Breast epithelium (tissue), 4 donors: ENCODE measurements at regions not wholly inside any gene's neighbourhood (a gene's known extent, or its start where the extent isn't known, plus 50 kb on each side); places are given as distances from the start of the nearest gene placed in this dataset.

Experiments
- DNase-seq, 2 donors: peaks; one replicate each; pipeline ENCODE4 v3.0.0-alpha.2; 2019; ENCODE audit warnings: low spot score in 2 of 2
- H3K27ac ChIP-seq, 2 donors: fragments of 200-600 bp; sonication (generic) in 1 of 2; one replicate each; pipeline ENCODE4 v1.5.1; 2016 to 2019; ENCODE audit warnings: mild to moderate bottlenecking in 1 of 2
- H3K27me3 ChIP-seq, 2 donors: fragments of 200-600 bp; sonication (generic) in 1 of 2; one replicate each; pipeline versions ENCODE4 v1.5.1 to v1.6.0; 2017 to 2019; ENCODE audit warnings: control low read depth in 1 of 2, mild to moderate bottlenecking in 1 of 2
- H3K36me3 ChIP-seq: fragments of 200-600 bp; one replicate; pipeline ENCODE4 v1.5.1; 2019
- H3K4me1 ChIP-seq, 2 donors: fragments of 200-600 bp; sonication (generic); one replicate each; pipeline ENCODE4 v1.5.1; 2016 to 2019; ENCODE audit warnings: control low read depth in 1 of 2
- H3K4me3 ChIP-seq, 3 donors: fragments of 200-600 bp; sonication (generic); 1 replicate in 2 of 3; 2 replicates in 1 of 3; pipeline ENCODE4 v1.5.1; 2016 to 2019; ENCODE audit warnings: mild to moderate bottlenecking in 3 of 3, moderate library complexity in 2 of 3
- H3K9me3 ChIP-seq, 2 donors: fragments of 200-600 bp; sonication (generic) in 1 of 2; one replicate each; pipeline ENCODE4 v1.5.1; 2016 to 2019; ENCODE audit warnings: control low read depth in 1 of 2
- CTCF ChIP-seq, 3 donors: fragments of 450-650 bp; IDR thresholded peaks; one replicate each; pipeline ENCODE4 v1.5.1; 2016 to 2017; ENCODE audit warnings: antibody characterized with exemption in 3 of 3, mild to moderate bottlenecking in 3 of 3, moderate library complexity in 3 of 3
- POLR2A ChIP-seq: fragments of 450-650 bp; IDR thresholded peaks from one replicate; pipeline ENCODE4 v1.6.1; 2016; ENCODE audit warnings: antibody characterized with exemption, mild to moderate bottlenecking, moderate library complexity
- POLR2AphosphoS5 ChIP-seq, 3 donors: sonication (generic); formaldehyde crosslinking; IDR thresholded peaks; one replicate each; pipeline ENCODE4 v1.6.1; 2017; ENCODE audit warnings: antibody characterized with exemption in 3 of 3
- intact Hi-C: fragments of 100-400 bp; cut with DNase I; formaldehyde crosslinking; loops from one replicate; pipeline ENCODE4 v1.15.1; 2023; ENCODE audit warnings: low total_unique reads

GRCh38 chr6:6704103-6705060 lies 115.9 kb downstream of the LY86 start:
- peaks cover 0 to 7% of the 10 kb centered on the region in 2 donors for H3K4me1 ChIP-seq
- H3K36me3 ChIP-seq, result no peaks in the 10 kb centered on the region
- H3K27ac ChIP-seq, result no peak overlapping the region
- intact Hi-C loops, result no loop called here
- H3K27me3 ChIP-seq, result no peaks in the 10 kb centered on the region
- DNase-seq, result no peak
- no peak for TF ChIP-seq POLR2AphosphoS5 (IDR thresholded peaks at IDR 0.05)
- no peak for TF ChIP-seq POLR2A
- no peak for TF ChIP-seq CTCF (IDR thresholded peaks at IDR 0.05)
- no peak overlapping the region for H3K4me3 ChIP-seq
- no peaks in the 10 kb centered on the region for H3K9me3 ChIP-seq

- Histone ChIP-seq H3K4me3 (no peak overlapping the region), H3K4me1 (peaks cover 0 to 2% of the 10 kb centered on the region in 2 donors), H3K27ac (no peak overlapping the region), H3K36me3 (no peaks in the 10 kb centered on the region), H3K27me3 (no peaks in the 10 kb centered on the region), H3K9me3 (no peaks in the 10 kb centered on the region)
- no peak for DNase-seq
- no peak for TF ChIP-seq CTCF (IDR thresholded peaks at IDR 0.05)
- TF ChIP-seq POLR2AphosphoS5 (IDR thresholded peaks at IDR 0.05), result no peak
- TF ChIP-seq POLR2A, result no peak
- intact Hi-C loops, result no loop called here
Observed at GRCh38 chr6:6705061-6705425, 116.5 kb downstream of the LY86 start.

- Histone ChIP-seq H3K27me3 (no peaks in the 10 kb centered on the region), H3K27ac (no peak overlapping the region), H3K4me3 (no peak overlapping the region), H3K36me3 (no peaks in the 10 kb centered on the region), H3K9me3 (no peaks in the 10 kb centered on the region), H3K4me1 (no peaks in the 10 kb centered on the region)
- TF ChIP-seq POLR2AphosphoS5 (IDR thresholded peaks at IDR 0.05) (no peak), POLR2A (no peak), CTCF (IDR thresholded peaks at IDR 0.05) (no peak)
- intact Hi-C loops, result no loop called here
- no peak for DNase-seq
Observed at GRCh38 chr6:6705915-6706675, 117.6 kb downstream of the LY86 start.

- Histone ChIP-seq H3K4me3 (no peak overlapping the region), H3K27ac (no peak overlapping the region), H3K4me1 (no peaks in the 10 kb centered on the region), H3K9me3 (no peaks in the 10 kb centered on the region), H3K27me3 (no peaks in the 10 kb centered on the region), H3K36me3 (no peaks in the 10 kb centered on the region)
- intact Hi-C loops, result no loop called here
- no peak for TF ChIP-seq POLR2A
- no peak for DNase-seq
Observed at GRCh38 chr6:6707143-6707542, 118.6 kb downstream of the LY86 start.

- H3K27ac ChIP-seq, result no peak overlapping the region
- no peaks in the 10 kb centered on the region for H3K27me3 ChIP-seq
- DNase-seq, result no peak
- H3K36me3 ChIP-seq, result no peaks in the 10 kb centered on the region
- intact Hi-C loops, result no loop called here
- TF ChIP-seq POLR2A (no peak), POLR2AphosphoS5 (IDR thresholded peaks at IDR 0.05) (no peak), CTCF (IDR thresholded peaks at IDR 0.05) (no peak)
- H3K4me3 ChIP-seq, result no peak overlapping the region
- H3K4me1 ChIP-seq, result no peaks in the 10 kb centered on the region
- H3K9me3 ChIP-seq, result no peaks in the 10 kb centered on the region
Observed at GRCh38 chr6:6709106-6709505, 120.6 kb downstream of the LY86 start.
